ENCODE measurements at regions not wholly inside any gene's neighbourhood (a gene's known extent, or its start where the extent isn't known, plus 50 kb on each side); places are given as distances from the start of the nearest gene placed in this dataset.
A peak's percentile ranks its signal among the peaks of the same experiment; 100 is the strongest.

- ATAC-seq: no peak
- H3K4me3 ChIP-seq: no peak overlapping the region
- no peaks in the 10 kb centered on the region for H3K4me1 ChIP-seq
- no peaks in the 10 kb centered on the region for H3K9me3 ChIP-seq
- no peaks in the 10 kb centered on the region for H3K27me3 ChIP-seq
- WGBS, 2 donors: 79 to 82% methylated on average over 4 of the region's 4 CpGs
- no peak for TF ChIP-seq POLR2A (IDR thresholded peaks at IDR 0.05)
- intact Hi-C loops (cut with DNase I): no loop called here
- H3K27ac ChIP-seq: no peak overlapping the region
- no peak for DNase-seq
- H3K36me3 ChIP-seq (replicated peaks in 1 of 2; ENCODE audit: insufficient read depth in 1 of 2, low read depth in 2 of 2): no peaks in the 10 kb centered on the region
These were observed 80.3 kb upstream of the HHIP start for GRCh38 chr4:144565527-144566195.

DNA sequence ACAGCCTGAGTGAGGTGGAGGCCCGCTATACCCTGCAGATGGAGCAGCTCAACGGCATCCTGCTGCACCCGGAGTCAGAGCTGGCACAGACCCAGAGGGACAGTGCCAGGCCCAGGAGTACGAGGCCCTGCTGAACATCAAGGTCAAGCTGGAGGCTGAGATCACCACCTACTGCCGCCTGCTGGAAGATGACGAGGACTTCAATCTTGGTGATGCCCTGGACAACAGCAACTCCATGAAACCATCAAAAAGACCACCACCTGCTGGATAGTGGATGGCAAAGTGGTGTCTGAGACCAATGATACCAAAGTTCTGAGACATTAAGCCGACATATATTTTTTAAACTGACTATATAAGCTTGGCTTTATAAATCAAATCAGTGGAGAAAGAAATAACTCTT, 73.3 kb upstream of the HHIP start:
- no peak overlapping the region for H3K4me3 ChIP-seq
- TF ChIP-seq CTCF (IDR thresholded peaks at IDR 0.05): no peak
- no peak for TF ChIP-seq POLR2A (IDR thresholded peaks at IDR 0.05)
- WGBS, 2 donors: 71 to 80% methylated on average over 4 to 7 of the region's 7 CpGs
- DNase-seq (peak in 2 of 4 donors; percentile 7 to 11), ATAC-seq (no peak)
- H3K9me3 ChIP-seq: no peaks in the 10 kb centered on the region
- H3K4me1 ChIP-seq: no peaks in the 10 kb centered on the region
- H3K27me3 ChIP-seq: no peaks in the 10 kb centered on the region
- H3K36me3 ChIP-seq (replicated peaks in 1 of 2; ENCODE audit: insufficient read depth in 1 of 2, low read depth in 2 of 2): no peaks in the 10 kb centered on the region
- intact Hi-C loops (cut with DNase I): no loop called here
- no peak overlapping the region for H3K27ac ChIP-seq

- no peak overlapping the region for H3K4me3 ChIP-seq
- DNase-seq (no peak), ATAC-seq (no peak)
- intact Hi-C loops (cut with DNase I): no loop called here
- H3K36me3 ChIP-seq (replicated peaks in 1 of 2; ENCODE audit: insufficient read depth in 1 of 2, low read depth in 2 of 2): no peaks in the 10 kb centered on the region
- 10 to 20% methylated on average over 1 of the region's 1 CpG for WGBS, 2 donors
- TF ChIP-seq POLR2A (IDR thresholded peaks at IDR 0.05) (no peak), CTCF (IDR thresholded peaks at IDR 0.05) (no peak)
- no peaks in the 10 kb centered on the region for H3K27me3 ChIP-seq
- H3K27ac ChIP-seq: no peak overlapping the region
- no peaks in the 10 kb centered on the region for H3K9me3 ChIP-seq
- no peaks in the 10 kb centered on the region for H3K4me1 ChIP-seq
These were observed 72.0 kb upstream of the HHIP start for GRCh38 chr4:144574000-144574399.

DNA sequence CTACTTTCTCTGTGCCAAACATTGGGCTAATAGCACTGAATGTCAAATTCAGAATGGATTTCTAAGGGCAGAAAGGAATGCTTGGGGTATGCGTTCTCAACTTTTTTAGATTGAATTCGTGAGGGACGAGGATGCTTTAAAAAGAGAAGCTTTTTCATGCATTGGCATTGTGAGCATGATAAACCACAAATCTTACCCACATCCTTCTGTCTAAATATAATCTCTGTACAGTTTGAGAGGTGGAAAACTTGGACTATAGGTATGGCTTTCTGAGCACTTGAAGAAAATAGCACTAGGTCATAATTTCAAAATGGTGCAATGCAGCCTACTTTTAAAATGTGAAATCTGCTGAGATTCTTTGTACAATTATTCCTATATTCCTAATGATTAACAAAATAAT, 71.4 kb upstream of the HHIP start:
- DNase-seq: no peak
- WGBS, 2 donors: 73 to 86% methylated on average over 3 of the region's 3 CpGs
- ATAC-seq: no peak
- Histone ChIP-seq H3K4me1 (no peaks in the 10 kb centered on the region), H3K27ac (no peak overlapping the region), H3K9me3 (no peaks in the 10 kb centered on the region), H3K36me3 (replicated peaks in 1 of 2; ENCODE audit: insufficient read depth in 1 of 2, low read depth in 2 of 2) (no peaks in the 10 kb centered on the region), H3K4me3 (no peak overlapping the region), H3K27me3 (no peaks in the 10 kb centered on the region)
- intact Hi-C loops (cut with DNase I): no loop called here
- TF ChIP-seq POLR2A (IDR thresholded peaks at IDR 0.05) (no peak), CTCF (IDR thresholded peaks at IDR 0.05) (no peak)

DNA sequence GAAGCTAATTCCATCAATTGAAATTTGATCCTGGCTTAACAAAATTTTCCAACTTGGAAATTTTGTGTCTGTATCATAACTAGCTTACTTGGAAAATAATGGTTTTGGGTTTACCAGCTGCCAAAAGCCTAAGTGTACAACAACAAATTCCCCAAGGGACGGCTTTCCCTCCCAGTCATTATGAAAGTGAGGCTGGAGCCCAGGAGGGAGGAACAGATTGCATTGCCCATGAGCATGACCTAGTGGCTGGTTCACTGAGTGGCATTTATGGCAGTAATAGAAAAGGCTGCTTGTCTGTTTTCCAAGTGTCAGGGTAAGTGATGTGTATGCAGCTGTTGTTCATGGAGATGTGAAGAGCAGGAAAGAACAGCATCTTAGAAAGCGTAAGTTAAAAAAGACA, 70.8 kb upstream of the HHIP start:
- TF ChIP-seq CTCF (IDR thresholded peaks at IDR 0.05) (no peak), POLR2A (IDR thresholded peaks at IDR 0.05) (no peak)
- 72 to 77% methylated on average over 2 of the region's 2 CpGs for WGBS, 2 donors
- no peak overlapping the region for H3K27ac ChIP-seq
- H3K36me3 ChIP-seq (replicated peaks in 1 of 2; ENCODE audit: insufficient read depth in 1 of 2, low read depth in 2 of 2): no peaks in the 10 kb centered on the region
- H3K4me1 ChIP-seq: no peaks in the 10 kb centered on the region
- ATAC-seq (no peak), DNase-seq (no peak)
- intact Hi-C loops (cut with DNase I): no loop called here
- H3K9me3 ChIP-seq: no peaks in the 10 kb centered on the region
- H3K4me3 ChIP-seq: no peak overlapping the region
- H3K27me3 ChIP-seq: no peaks in the 10 kb centered on the region

Measured in body of pancreas (tissue), 4 donors.